ENCODE measurements at regions not wholly inside any gene's neighbourhood (a gene's known extent, or its start where the extent isn't known, plus 50 kb on each side); places are given as distances from the start of the nearest gene placed in this dataset.
A peak's percentile ranks its signal among the peaks of the same experiment; 100 is the strongest.

DNA sequence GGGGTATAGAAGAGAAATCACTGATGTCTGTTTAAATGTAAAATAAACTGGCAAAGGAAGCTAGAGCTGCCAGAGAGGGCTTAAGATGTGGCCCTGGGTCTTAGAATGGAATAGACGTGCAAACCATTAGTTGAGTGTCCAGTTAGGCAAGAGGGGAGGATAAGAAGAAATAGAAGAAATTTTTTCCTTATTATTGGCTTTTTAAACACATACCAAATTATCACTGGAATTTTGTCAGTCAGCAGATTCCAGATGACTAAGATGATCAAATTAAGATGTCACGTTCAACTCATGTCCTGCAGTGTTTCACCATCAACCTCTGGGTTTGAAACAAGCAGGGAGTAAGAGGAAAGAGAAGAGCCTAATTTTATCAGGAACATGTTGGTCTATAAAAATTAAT, 71.6 kb upstream of the C1orf21 start:
- CTCF ChIA-PET, result no interaction called here
- no peak for TF ChIP-seq EP300 (IDR thresholded peaks at IDR 0.05)
- peak; percentile 49 for TF ChIP-seq MAFK (IDR thresholded peaks at IDR 0.05; ENCODE audit: partially characterized antibody)
- no peak for DNase-seq (ENCODE audit: low read depth in 1 of 2, low spot score in 1 of 2)
- 45% methylated on average over 2 of the region's 2 CpGs for WGBS (ENCODE audit: missing lambda C conversion rate)
- no peaks in the 10 kb centered on the region for H3K9me3 ChIP-seq
- H3K4me2 ChIP-seq, result no peak overlapping the region
- H3K4me3 ChIP-seq, result no peak overlapping the region
- H3K27ac ChIP-seq, result no peak overlapping the region
- ATAC-seq, result no peak
- POLR2A ChIA-PET, result no interaction called here
- FAIRE-seq, result no peak
- no peaks in the 10 kb centered on the region for H3K4me1 ChIP-seq

DNA sequence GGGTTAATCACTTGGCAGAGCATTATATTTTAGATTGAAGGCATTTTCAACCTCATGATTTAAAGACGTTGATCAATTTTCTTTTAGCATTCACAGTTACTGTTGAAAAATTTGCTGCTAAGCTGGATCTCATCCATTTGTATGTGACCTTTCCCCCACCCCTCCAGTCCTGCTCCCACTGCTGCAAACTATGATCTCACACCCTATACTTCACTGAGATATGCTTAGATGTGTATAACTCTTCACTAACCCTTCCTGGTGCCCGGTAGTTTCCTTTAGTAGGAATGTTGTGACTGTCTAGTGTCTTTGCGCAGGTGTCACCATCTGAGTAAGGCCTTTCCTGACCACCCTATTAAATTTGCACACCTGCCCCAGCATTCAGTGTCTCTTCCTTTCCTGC, 67.0 kb upstream of the C1orf21 start:
- Histone ChIP-seq H3K4me1 (no peaks in the 10 kb centered on the region), H3K27ac (no peak overlapping the region), H3K4me2 (no peak overlapping the region), H3K9me3 (no peaks in the 10 kb centered on the region), H3K4me3 (no peak overlapping the region)
- no peak for FAIRE-seq
- ATAC-seq, result no peak
- POLR2A ChIA-PET, result no interaction called here
- WGBS (ENCODE audit: missing lambda C conversion rate), result 57% methylated on average over 3 of the region's 3 CpGs
- CTCF ChIA-PET, result no interaction called here
- DNase-seq (ENCODE audit: low read depth in 1 of 2, low spot score in 1 of 2), result no peak
- TF ChIP-seq CBX2 (IDR thresholded peaks at IDR 0.05; ENCODE audit: borderline replicate concordance, low read depth) (no peak), SREBF2 (IDR thresholded peaks at IDR 0.05) (no peak)
- TF ChIP-seq, protein P1, sequence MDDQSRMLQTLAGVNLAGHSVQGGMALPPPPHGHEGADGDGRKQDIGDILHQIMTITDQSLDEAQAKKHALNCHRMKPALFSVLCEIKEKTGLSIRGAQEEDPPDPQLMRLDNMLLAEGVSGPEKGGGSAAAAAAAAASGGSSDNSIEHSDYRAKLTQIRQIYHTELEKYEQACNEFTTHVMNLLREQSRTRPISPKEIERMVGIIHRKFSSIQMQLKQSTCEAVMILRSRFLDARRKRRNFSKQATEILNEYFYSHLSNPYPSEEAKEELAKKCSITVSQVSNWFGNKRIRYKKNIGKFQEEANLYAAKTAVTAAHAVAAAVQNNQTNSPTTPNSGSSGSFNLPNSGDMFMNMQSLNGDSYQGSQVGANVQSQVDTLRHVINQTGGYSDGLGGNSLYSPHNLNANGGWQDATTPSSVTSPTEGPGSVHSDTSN (IDR thresholded peaks at IDR 0.05), result no peak
- TF ChIP-seq, protein P2, sequence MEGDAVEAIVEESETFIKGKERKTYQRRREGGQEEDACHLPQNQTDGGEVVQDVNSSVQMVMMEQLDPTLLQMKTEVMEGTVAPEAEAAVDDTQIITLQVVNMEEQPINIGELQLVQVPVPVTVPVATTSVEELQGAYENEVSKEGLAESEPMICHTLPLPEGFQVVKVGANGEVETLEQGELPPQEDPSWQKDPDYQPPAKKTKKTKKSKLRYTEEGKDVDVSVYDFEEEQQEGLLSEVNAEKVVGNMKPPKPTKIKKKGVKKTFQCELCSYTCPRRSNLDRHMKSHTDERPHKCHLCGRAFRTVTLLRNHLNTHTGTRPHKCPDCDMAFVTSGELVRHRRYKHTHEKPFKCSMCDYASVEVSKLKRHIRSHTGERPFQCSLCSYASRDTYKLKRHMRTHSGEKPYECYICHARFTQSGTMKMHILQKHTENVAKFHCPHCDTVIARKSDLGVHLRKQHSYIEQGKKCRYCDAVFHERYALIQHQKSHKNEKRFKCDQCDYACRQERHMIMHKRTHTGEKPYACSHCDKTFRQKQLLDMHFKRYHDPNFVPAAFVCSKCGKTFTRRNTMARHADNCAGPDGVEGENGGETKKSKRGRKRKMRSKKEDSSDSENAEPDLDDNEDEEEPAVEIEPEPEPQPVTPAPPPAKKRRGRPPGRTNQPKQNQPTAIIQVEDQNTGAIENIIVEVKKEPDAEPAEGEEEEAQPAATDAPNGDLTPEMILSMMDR (IDR thresholded peaks at IDR 0.05), result no peak

DNA sequence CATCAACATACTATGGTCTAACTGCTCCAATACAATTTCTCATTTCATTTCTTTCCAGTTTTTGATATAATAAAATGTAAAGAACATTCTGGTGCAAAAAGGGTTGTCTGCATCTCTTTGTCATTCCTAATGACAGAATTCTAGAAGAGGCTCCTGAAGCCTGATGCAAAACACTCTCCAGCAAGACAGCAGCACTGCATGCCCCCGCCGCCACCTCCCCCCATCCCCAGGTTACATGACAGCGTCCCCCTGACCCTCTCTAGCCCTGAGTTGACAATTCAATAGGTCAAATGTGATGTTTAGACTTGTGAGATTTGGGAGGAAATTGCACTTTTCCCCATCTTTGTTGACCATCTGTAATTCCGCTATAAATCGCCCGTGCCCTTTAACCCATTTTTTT, 64.6 kb upstream of the C1orf21 start:
- no peak overlapping the region for H3K4me3 ChIP-seq
- no peak for FAIRE-seq
- POLR2A ChIA-PET, result no interaction called here

DNA sequence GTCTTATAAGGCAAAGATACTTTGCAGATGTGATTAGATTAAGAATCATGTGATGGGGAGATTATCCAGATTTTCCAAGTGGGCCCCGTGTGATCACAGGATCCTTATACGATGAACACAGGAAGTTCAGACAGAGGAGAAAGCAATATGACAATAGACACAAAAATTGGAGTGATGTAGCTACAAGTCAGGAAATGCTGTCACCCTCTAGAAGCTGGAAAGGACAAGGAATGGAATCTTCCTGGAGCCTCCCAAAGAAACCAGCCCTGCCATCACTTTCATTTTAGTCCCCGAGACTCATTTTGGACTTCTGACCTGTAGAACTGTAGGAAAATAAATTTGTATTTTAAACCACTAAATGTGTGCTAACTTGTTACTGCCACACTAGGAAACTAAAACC, 61.9 kb upstream of the C1orf21 start:
- TF ChIP-seq, protein P1 (IDR thresholded peaks at IDR 0.05), result no peak
- no peak for TF ChIP-seq TP53 (CRISPR knock-in tag; IDR thresholded peaks at IDR 0.05)
- no peak for TF ChIP-seq SMC3 (IDR thresholded peaks at IDR 0.05)
- TF ChIP-seq, protein P3, sequence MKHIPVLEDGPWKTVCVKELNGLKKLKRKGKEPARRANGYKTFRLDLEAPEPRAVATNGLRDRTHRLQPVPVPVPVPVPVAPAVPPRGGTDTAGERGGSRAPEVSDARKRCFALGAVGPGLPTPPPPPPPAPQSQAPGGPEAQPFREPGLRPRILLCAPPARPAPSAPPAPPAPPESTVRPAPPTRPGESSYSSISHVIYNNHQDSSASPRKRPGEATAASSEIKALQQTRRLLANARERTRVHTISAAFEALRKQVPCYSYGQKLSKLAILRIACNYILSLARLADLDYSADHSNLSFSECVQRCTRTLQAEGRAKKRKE (CRISPR knock-in tag; IDR thresholded peaks at IDR 0.05; ENCODE audit: low read depth), result no peak
- TF ChIP-seq CBX8 (IDR thresholded peaks at IDR 0.05), result no peak
- TF ChIP-seq NR3C1 (IDR thresholded peaks at IDR 0.05), result no peak
- no peak for TF ChIP-seq FOXS1 (CRISPR knock-in tag; IDR thresholded peaks at IDR 0.05)
- TF ChIP-seq, protein P4, sequence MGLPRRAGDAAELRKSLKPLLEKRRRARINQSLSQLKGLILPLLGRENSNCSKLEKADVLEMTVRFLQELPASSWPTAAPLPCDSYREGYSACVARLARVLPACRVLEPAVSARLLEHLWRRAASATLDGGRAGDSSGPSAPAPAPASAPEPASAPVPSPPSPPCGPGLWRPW (IDR thresholded peaks at IDR 0.05), result no peak
- DNase-seq (ENCODE audit: low read depth in 1 of 2, low spot score in 1 of 2) (no peak), ATAC-seq (no peak), FAIRE-seq (no peak)
- Histone ChIP-seq H3K4me3 (no peak overlapping the region), H3K27ac (no peak overlapping the region), H3K4me1 (no peaks in the 10 kb centered on the region), H3K9me3 (no peaks in the 10 kb centered on the region), H3K4me2 (no peak overlapping the region)
- CTCF ChIA-PET, result no interaction called here
- WGBS (ENCODE audit: missing lambda C conversion rate), result 58% methylated on average over 3 of the region's 3 CpGs
- POLR2A ChIA-PET, result no interaction called here

More for the DNA sequence above, 64.6 kb upstream of the C1orf21 start:
- H3K4me1 ChIP-seq, result no peaks in the 10 kb centered on the region
- H3K4me2 ChIP-seq, result no peak overlapping the region
- CTCF ChIA-PET, result no interaction called here
- H3K27ac ChIP-seq, result no peak overlapping the region
- 77% methylated on average over 6 of the region's 6 CpGs for WGBS (ENCODE audit: missing lambda C conversion rate)
- DNase-seq (ENCODE audit: low read depth in 1 of 2, low spot score in 1 of 2) (no peak), ATAC-seq (no peak)
- TF ChIP-seq JUNB (IDR thresholded peaks at IDR 0.05), result no peak
- TF ChIP-seq, protein P3 (CRISPR knock-in tag; IDR thresholded peaks at IDR 0.05; ENCODE audit: low read depth), result no peak
- TF ChIP-seq RNF2 (IDR thresholded peaks at IDR 0.05; ENCODE audit: borderline replicate concordance, low read depth), result no peak
- TF ChIP-seq MAFK (IDR thresholded peaks at IDR 0.05; ENCODE audit: partially characterized antibody), result no peak
- no peak for TF ChIP-seq HOXB5 (CRISPR knock-in tag; IDR thresholded peaks at IDR 0.05)
- TF ChIP-seq POLR2A (IDR thresholded peaks at IDR 0.05; ENCODE audit: low read length), result no peak
- no peak for TF ChIP-seq TP53 (CRISPR knock-in tag; IDR thresholded peaks at IDR 0.05)
- TF ChIP-seq HDAC2 (IDR thresholded peaks at IDR 0.05), result no peak
- TF ChIP-seq, protein P1 (IDR thresholded peaks at IDR 0.05), result no peak
- no peaks in the 10 kb centered on the region for H3K9me3 ChIP-seq

Data from A549 (cell line).